Kidney (tissue), 13 donors: ENCODE measurements at regions not wholly inside any gene's neighbourhood (a gene's known extent, or its start where the extent isn't known, plus 50 kb on each side); places are given as distances from the start of the nearest gene placed in this dataset.

ENCODE experiments used
- DNase-seq, 5 donors: peaks; one replicate each; pipeline ENCODE4 v3.0.0-alpha.2; 2013 to 2020
- FAIRE-seq: peaks from 2 replicates; lab custom pipeline; 2012; peaks lifted over from hg19 to GRCh38; lab: Jason Lieb, UNC
- H3K27ac ChIP-seq, 2 donors: one replicate each; pipeline ENCODE4 v1.7.0; 2013; ENCODE audit warnings: low read depth in 2 of 2, low read length in 2 of 2, inconsistent platforms in 1 of 2
- H3K27me3 ChIP-seq: one replicate; pipeline ENCODE4 v1.7.1; 2013; ENCODE audit warnings: low read length, inconsistent platforms; ENCODE audit not compliant: control insufficient read depth, insufficient read depth
- H3K36me3 ChIP-seq, 3 donors: one replicate each; pipeline versions ENCODE4 v1.7.0 to v1.7.1; 2013; ENCODE audit warnings: low read length in 3 of 3, control low read depth in 1 of 3, inconsistent platforms in 1 of 3; ENCODE audit not compliant: insufficient read depth in 3 of 3, control insufficient read depth in 2 of 3
- H3K4me1 ChIP-seq, 3 donors: one replicate each; pipeline versions ENCODE4 v1.7.0 to v1.7.1; 2013; ENCODE audit warnings: low read length in 3 of 3, inconsistent platforms in 1 of 3, low read depth in 1 of 3; ENCODE audit not compliant: control insufficient read depth in 2 of 3, insufficient read depth in 2 of 3
- H3K4me3 ChIP-seq, 3 donors: one replicate each; pipeline versions ENCODE4 v1.7.0 to v1.8.1; 2013; ENCODE audit warnings: low read length in 3 of 3, control low read depth in 1 of 3, inconsistent platforms in 1 of 3
- H3K9ac ChIP-seq, 3 donors: one replicate each; pipeline versions ENCODE4 v1.7.0 to v1.7.1; 2013; ENCODE audit warnings: low read length in 3 of 3, control low read depth in 1 of 3, inconsistent platforms in 1 of 3
- H3K9me3 ChIP-seq, 3 donors: one replicate each; pipeline versions ENCODE4 v1.7.0 to v1.7.1; 2013; ENCODE audit warnings: low read length in 3 of 3, control low read depth in 1 of 3, inconsistent platforms in 1 of 3; ENCODE audit not compliant: control insufficient read depth in 2 of 3, insufficient read depth in 1 of 3
- CTCF ChIP-seq: IDR thresholded peaks from 3 replicates; pipeline ENCODE4 v1.5.1; 2012; ENCODE audit warnings: mild to moderate bottlenecking, moderate library complexity, borderline replicate concordance; ENCODE audit not compliant: insufficient read depth; ENCODE audit errors: extremely low read depth
- intact Hi-C: fragments of 100-400 bp; cut with DNase I; formaldehyde crosslinking; loops from one replicate; pipeline ENCODE4 v1.11.1; 2022
- donor health status: control.
- donor health status: control.
- donor health status: control.
- donor health status: control.
- donor health status: control.
- donor health status: DM: yes; HTN: yes; CAD: no.
- donor health status: Normal renal cell carcinoma (clear cell type).

GRCh38 chr2:142463047-142463446 lies 332.2 kb upstream of the LRP1B start:
- no peak for FAIRE-seq
- Histone ChIP-seq H3K27ac (no peak overlapping the region), H3K9ac (no peak overlapping the region), H3K36me3 (no peaks in the 10 kb centered on the region), H3K27me3 (no peaks in the 10 kb centered on the region), H3K4me1 (no peaks in the 10 kb centered on the region), H3K9me3 (no peaks in the 10 kb centered on the region), H3K4me3 (no peak overlapping the region)
- no peak for TF ChIP-seq CTCF
- no peak for DNase-seq
- intact Hi-C loops, result no loop called here

- DNase-seq, result no peak
- no peak overlapping the region for H3K27ac ChIP-seq
- no peaks in the 10 kb centered on the region for H3K4me1 ChIP-seq
- FAIRE-seq, result no peak
- no peaks in the 10 kb centered on the region for H3K9me3 ChIP-seq
- no peak for TF ChIP-seq CTCF
- no peak overlapping the region for H3K4me3 ChIP-seq
- no peaks in the 10 kb centered on the region for H3K27me3 ChIP-seq
- H3K9ac ChIP-seq, result no peak overlapping the region
- H3K36me3 ChIP-seq, result no peaks in the 10 kb centered on the region
- intact Hi-C loops, result no loop called here
Measured at GRCh38 chr2:142462306-142462705, 331.5 kb upstream of the LRP1B start.

- H3K36me3 ChIP-seq, result no peaks in the 10 kb centered on the region
- DNase-seq, result no peak
- H3K4me3 ChIP-seq, result no peak overlapping the region
- no peaks in the 10 kb centered on the region for H3K27me3 ChIP-seq
- H3K9me3 ChIP-seq, result no peaks in the 10 kb centered on the region
- no peak overlapping the region for H3K9ac ChIP-seq
- H3K27ac ChIP-seq, result no peak overlapping the region
- FAIRE-seq, result no peak
- intact Hi-C loops, result no loop called here
- no peaks in the 10 kb centered on the region for H3K4me1 ChIP-seq
- no peak for TF ChIP-seq CTCF
Measured at GRCh38 chr2:142445551-142446072, 314.8 kb upstream of the LRP1B start.

- no peaks in the 10 kb centered on the region for H3K27me3 ChIP-seq
- no peaks in the 10 kb centered on the region for H3K36me3 ChIP-seq
- DNase-seq (no peak), FAIRE-seq (no peak)
- TF ChIP-seq CTCF, result no peak
- H3K4me3 ChIP-seq, result no peak overlapping the region
- no peak overlapping the region for H3K27ac ChIP-seq
- H3K4me1 ChIP-seq, result no peaks in the 10 kb centered on the region
- no peak overlapping the region for H3K9ac ChIP-seq
- H3K9me3 ChIP-seq, result no peaks in the 10 kb centered on the region
- intact Hi-C loops, result no loop called here
Measured at GRCh38 chr2:142445023-142445422, 314.2 kb upstream of the LRP1B start.
